Muscle of back (tissue), 3 donors: ENCODE measurements at regions not wholly inside any gene's neighbourhood (a gene's known extent, or its start where the extent isn't known, plus 50 kb on each side); places are given as distances from the start of the nearest gene placed in this dataset.
"Not testable (repeated sequence)": the region's sequence is repeated elsewhere in the genome, so short reads cannot be mapped to it uniquely, and the experiment has no call there.

Experiments used
- DNase-seq, 3 donors: peaks; one replicate each; pipeline versions ENCODE4 v3.0.0 to v3.0.0-alpha.2; 2013

DNA sequence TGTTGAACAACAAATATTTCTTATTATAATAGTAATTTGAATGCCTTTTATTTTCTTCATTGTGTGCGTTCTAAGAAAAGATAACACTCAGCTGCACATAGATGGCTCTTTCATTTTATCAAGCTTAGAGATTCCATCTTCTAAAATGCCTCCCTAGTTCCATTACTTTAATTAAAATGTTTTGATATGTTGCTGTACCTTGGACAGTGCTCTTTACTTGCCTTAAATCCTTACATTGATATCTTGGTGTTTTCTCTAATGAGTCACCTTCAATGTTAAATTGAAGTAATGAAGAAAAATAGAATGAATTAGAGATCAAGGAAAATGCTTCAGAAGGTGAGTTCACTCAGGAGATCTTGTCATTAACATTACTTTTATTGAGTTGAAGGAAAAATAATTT is 1672.4 kb upstream of the AGA start:
- no peak for DNase-seq

DNA sequence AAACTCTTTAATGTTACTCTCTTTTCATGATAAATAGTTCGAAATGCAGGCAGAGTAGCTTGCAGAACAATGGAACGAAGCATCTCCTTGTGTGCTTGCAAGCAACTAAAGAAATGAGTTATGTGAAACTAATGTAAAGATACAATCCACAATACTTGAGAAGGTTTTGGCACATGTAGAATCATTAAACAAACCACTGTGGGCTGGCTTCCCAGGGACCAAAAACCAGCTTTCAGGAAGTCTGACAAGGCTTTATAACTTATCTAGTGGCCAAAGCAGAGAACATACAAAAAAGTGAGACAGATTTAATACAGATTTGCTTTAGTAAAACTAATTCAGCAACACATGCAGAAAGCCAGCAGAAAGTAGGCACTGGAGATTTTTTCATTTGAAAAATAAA is 1673.8 kb upstream of the AGA start:
- no peak for DNase-seq

DNA sequence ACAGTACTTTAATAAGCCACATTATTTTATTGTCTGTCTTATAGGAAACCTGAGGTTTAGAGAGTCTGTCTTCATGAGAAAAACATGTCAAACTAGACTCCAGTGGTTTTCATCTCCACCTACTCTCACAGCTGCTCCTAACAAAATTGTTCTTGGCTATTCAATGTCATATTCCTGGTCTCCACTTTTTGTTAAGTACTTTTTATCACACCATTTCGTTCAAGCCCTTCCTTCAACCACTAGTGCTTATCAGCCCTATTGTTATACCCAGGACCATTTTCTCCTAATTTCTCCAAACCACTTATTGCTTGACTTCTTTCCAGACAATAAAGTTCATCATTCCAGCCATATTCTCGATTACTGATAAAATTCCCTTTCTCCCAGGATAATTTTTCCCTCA is 1674.3 kb upstream of the AGA start:
- DNase-seq: no peak

DNA sequence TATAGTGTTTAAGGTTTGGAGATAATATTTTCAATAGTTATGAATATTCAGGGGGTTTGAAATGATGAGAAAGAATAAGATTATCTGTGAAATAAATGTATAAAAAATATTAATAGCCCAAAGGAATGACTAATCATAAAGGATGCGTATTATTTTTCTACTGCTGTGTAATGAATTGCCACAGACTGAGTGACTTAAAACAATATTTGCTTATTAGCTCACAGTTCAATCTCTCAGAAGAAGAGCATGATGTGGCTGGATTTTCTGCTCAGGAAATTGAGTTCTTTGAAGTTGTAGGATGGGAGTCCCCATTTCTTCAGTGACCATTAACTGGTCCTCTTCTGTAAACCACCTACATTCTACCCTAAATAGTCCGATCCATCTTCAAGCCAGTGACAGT is 1680.8 kb upstream of the AGA start:
- no peak for DNase-seq

DNA sequence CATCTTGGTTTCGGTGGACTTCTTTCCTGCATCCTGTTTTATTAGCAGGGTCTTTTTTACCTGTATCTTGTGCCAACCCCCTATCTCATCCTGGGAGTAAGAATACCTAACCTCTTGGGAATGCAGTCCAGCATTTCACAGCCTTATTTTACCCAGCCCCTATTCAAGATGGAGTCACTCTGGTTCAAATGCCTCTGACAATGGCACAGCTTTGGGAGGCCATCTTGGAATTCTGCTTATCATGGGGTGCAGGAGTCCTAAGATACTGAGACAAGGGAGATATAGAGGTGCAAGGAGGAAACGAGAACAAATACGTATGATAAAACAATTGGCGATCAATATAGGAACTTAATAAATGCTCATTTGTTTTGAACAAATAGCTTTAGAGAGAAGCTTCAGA is 1682.2 kb upstream of the AGA start:
- no peak for DNase-seq

DNA sequence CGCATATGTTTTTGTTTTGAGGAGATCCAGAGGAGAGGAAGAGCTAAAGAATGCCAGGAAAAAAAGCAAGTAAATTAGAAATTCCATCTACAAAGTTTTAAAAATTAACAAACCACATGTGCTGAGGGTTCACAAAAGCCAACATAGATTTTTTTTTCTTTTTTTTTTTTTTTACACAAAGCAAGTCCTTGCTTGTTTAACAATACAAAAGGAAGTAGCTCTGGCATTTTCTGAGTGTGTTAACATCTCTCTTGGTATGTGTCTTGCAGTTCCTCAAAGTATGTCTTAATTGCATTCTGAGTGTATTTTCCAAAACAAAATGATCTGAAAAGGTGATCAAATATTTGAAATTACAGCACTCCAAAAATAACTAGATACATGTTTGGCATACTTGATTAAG is 1682.7 kb upstream of the AGA start:
- no peak for DNase-seq

DNA sequence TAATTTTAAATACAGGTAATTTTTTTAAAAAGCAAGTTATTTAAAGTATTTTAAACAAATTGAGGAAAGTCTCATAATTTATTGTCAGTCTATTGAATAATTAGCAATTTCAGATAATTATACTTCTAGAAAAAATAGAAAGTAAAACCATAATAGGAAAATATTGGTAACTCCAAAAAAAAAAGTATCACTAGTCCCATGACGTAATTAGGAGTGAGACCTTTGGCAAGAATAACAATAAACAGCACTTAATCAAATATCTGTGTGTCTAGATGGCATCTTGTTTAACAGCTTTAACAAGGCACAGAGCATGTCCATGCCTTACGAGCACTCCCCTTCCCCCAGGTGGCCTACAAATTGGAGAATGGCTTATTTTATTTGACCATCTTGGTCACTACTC is 1683.6 kb upstream of the AGA start:
- no peak for DNase-seq

DNA sequence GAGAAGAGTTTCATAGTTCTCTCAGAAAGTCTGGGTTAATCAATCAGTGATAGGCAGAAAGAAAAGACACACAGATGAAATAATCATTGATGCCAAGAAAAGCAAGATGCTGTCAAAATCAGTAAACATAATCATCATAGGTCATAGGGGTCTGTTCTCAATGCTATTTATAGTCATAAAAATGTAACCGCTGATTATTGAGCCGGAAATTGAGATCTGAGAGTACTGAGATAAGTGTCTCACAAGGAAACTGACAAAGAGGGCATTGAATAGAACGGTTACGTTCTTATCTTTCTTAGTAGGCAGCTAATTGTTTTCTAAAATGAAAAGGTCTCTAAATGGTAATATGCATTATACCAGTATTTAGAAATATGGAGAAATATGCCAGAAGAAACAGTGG is 1686.1 kb upstream of the AGA start:
- DNase-seq: no peak

DNA sequence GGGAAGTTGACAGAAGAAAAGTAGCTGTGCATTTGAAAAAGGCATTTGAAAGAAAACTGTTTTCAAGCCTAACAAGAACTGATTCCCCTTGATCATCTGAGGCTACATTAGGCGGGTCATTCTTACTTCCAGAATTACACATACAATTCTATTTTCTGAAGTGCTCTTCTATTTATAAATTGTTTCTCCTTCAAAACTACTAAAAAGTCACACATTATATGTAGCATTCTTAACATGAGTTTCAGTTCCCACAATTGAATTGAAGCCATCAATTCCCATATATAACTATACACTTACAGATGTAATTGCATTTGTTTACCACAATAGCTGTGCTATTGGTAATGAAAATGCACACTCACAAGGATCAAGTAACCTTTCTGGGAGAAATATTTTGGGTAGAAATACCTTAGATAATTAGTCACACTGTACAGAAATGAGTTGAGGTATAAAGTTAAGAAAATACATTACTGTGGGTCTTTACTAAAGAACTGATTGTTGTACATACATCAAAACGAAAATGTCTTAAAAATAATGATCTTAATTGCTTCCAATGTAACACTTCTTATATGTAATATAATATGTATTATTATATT is 1688.0 kb upstream of the AGA start:
- DNase-seq: no peak

DNA sequence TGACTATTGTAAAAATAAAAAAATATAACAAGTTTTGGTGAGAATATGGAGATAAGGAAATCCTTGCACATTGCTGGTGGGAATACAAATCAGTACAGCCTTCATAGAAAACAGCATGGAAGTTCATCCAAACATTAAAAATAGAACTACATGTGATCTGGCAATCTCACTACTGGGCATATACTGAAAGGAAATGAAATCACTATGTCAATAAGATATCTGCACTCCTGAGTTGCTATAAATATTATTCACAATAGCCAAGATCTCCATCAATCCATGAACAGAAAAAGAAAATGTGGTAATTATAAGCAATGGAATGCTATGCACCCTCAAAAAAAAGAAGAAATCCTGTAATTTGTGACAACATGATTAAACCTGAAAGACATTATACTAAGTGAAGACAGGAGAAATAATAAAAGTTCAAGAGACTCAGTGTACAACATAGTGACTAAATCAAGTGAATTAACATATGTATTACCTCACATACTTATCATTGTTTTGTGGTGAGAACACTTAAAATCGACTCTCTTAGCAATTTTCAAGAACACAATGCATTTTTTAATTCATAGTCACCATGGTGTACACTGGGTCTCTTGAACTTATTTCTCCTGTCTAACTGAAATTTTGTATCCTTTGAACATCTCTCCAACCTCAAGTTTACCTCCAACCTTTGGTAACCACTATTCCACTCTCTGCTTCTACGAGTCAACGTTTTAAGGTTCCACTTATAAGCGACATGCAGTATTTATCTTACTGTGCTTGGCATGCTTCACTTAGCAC is 1703.7 kb upstream of the AGA start:
- DNase-seq: peak in 1 of 3 donors; percentile 21

DNA sequence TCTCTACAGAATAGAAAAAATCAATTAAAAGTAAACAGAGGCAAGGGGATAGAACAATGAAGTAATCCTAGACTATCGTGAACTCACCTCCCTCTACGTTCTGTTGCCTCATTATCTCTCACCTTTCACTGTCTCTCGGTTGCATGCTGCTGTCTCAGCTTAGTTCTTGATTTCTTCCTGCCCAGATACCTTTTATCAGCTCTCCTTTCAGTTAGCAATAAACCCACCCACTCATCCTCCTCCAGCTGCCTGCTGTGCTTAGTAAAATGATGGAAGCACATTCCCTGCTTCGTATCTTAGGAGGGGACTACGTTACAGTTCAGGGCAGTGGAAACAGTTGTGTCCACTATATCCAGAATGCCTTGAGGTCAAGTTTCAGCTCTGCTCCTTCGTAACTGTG is 1709.5 kb upstream of the AGA start:
- DNase-seq: no peak

DNA sequence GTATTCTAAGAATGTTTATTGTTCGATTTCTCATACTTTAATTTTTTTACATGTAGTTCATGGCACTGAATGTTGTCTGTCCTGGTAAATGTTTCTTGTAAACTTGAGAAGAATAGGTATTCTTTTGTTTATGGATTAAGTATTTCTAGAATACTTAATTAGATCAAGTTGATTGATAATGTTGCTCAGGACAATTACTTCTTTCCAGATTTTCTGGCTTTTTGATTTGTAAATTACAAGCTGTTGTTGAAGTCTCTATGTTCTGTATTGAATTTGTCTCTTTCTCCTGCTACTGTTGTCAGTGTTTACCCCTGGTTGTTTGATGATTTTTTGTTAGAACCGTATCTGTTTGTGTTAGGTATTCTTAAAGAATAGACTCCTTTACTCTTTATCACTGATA is 1720.9 kb upstream of the AGA start:
- no peak for DNase-seq

DNA sequence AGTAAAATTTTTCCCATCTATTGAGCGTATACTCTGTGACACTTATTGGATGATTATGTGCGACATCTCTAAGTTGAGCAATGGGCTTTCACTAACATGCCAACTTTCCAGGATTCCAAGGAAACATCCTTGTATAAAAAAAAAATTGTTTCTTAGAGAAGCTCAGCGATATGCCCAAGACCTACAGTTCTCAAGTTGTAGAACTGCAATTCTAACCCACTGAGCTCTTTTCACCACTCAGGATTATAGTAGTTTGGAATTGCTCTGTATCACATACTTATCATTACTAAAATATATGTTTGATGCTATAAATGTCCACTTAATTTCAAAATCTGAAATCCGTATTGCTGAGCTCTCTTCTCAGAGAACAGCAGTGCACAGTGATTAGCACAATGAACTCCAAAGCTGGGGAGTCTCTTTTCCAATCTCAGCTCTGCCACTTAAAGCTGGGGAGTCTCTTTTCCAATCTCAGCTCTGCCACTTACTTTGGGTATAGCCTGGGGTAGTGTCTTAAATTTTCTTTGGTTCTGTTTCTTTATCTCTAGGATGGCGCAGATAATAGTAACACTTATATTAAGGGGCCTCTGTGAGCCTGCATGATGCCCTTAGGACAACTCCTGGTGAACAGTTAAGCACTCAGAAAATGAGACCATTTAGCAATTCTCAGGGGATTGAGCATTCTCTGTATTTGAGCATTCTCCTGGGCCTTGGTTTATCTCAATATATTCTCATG is 1722.2 kb upstream of the AGA start:
- no peak for DNase-seq

DNA sequence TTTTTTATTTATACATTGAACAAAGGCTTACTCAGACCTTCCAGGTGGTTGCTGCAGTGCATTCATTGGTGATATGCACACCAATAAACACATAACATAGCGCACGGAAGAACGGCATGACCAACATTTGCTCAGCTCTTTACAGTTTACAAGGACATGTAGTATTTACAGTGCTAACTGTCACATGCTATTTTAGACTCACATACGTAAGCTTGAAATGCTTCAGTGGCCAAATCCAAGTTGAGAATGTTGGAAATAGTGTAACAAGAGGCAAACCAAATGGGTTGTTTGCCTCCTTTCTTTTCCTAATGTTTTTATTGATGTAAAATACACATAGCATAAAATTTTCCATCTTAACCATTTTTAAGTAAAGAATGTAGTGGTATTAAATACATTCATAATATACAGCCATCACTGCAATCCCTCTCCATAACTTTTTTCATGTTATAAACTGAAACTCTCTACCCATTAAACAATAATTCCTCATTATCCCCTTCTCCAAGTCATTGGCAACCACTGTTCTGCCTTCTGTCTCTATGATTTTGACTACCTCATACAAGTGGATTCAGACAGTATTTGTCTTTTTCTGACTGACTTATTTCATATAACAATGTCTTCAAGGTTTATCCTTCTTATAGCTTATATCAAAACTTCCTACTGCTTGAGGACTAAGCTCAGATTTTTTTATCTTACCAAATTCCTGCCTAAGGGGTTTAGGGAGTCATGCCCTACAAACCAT is 1722.9 kb upstream of the AGA start:
- no peak for DNase-seq

DNA sequence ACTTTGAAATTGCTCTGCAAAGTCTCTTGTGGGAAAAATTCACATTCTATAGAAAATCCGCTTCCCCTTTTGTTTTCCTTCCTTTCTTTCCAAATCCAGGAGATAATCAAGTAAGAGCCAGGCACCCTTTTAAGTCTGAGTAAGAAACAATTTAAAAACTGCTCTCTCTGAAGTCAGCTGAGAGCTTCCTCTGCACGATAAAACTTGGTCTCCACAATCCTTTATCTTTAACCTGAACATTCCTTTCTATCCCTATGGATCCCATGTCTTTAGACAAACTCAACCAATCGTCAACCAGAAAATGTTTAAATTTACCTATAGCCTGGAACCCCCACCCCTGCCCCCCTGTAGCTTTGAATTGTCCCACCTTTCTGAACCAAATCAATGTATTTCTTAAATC is 1723.6 kb upstream of the AGA start:
- DNase-seq: no peak

DNA sequence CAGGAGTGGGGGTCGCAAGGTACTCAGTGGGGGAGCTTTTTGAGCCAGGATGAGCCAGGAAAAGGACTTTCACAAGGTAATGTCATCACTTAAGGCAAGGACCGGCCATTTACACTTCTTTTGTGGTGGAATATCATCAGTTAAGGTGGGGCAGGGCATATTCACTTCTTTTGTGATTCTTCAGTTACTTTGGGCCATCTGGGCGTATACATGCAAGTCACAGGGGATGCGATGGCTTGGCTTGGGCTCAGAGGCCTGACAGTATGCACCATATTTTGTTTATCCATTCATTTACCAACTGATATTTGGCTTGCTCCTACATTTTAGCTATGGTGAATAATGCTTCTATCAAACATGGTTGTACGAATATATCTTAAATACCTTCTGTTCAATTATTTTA is 1728.1 kb upstream of the AGA start:
- DNase-seq: not testable (repeated sequence)

DNA sequence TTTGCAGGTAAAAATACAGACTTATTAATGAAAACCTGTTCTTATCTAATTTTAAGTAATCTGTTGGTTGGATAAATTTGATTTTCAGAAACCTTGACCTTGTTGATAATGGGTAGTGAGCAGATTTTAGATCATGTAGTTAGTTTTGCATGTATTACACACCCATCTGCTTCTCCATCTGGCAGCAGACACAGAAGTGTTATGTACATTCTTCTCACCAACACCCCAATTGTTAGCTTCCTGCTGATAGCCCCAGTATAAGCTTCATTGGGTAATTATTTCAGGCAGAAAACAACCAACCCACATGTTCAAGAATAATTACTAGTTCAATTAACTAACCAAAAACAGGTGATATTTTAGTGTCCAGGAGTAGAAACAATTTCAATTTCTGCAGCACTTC is 1740.5 kb upstream of the AGA start:
- DNase-seq: no peak

DNA sequence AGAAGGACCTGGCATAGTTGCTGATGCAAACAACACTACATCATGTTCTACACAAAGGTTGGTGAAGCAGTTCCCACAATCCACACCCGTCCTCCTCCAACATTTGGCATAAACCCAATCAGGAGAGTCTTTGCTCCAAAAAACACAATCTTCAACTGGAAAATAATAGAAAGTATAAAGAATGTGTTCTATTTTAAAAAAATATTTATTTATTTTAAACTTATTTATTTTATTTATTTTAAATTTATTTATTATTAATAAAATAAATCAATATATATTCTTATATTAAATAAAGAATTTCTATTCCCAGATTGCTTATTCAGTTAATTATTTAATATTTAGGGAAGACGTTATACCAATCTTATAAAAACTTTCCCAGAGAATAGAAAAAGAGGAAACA is 1753.7 kb upstream of the AGA start:
- no peak for DNase-seq

DNA sequence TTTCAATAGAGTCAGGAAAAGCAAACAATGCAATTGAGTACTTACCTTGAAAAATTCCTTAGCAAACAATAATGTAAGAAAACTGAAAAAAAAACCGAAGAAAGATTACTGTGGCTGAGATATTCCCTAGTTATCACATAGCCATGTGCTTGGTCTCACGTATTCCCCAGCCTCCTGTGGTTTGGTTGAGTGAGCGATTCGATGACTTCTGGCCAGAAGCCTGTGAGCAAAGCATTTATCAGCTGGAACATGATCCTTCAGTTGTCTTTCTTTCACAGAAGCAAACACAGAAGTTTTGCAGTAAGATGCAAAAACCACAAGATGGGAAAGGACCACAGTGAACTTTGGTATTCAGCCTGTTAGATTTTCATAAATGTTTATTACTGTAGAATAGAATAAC is 1754.3 kb upstream of the AGA start:
- DNase-seq: peak in 1 of 3 donors; percentile 21

DNA sequence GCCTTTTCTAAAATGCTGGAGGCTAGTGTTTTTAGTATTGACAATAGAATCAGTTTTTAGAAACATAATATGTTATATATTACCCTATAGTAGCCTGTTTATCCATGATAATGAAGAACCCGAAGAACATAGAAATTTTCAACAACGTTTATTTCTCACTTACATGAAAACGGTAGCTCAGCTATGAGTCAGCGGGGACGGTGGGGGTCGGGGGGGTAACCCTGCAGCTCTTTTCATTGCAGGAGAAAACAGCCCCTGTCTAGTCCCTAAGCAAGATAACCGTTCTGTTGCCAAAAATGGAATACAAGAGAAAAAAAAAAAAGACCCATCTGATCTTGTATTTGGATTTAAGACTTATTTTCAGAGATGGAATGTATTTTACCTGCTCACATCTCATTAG is 1758.4 kb upstream of the AGA start:
- DNase-seq: no peak

DNA sequence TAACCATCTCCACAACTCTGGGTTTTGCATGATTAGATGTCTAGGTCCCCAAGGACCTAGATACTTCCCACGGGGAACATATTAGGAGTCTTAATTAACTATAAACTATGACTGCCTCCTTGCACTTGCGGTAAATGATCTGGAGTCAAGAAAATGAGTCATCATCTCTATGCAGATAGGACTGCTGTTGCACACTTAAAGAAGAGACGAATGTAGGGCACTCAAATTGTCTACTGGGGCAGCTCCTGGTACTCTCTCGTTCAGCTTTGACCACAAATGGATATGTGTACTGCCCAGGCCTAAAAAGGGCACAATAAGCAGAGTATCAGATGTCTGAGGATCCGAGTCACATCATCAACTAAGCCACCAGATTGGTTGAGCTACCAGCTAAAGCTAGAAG is 1783.4 kb upstream of the AGA start:
- DNase-seq: no peak

DNA sequence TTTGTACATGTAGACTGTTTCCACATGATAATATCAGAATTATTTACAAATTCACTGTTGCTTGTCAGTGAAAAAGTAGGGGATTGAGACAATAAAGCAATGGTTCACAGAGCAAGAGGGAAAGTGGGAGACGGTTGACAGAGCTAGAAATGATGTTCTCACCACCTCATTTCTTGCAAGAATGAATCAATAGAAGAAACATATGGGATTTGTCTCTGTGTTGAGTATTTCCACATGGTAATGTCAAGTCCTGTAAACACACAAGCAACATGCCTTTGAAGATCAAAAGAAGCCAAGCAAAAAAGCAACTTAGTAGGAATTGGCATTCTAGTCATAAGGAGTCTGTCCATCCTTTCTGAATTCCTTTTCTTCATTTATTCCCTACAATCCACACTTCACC is 1806.6 kb upstream of the AGA start:
- no peak for DNase-seq

DNA sequence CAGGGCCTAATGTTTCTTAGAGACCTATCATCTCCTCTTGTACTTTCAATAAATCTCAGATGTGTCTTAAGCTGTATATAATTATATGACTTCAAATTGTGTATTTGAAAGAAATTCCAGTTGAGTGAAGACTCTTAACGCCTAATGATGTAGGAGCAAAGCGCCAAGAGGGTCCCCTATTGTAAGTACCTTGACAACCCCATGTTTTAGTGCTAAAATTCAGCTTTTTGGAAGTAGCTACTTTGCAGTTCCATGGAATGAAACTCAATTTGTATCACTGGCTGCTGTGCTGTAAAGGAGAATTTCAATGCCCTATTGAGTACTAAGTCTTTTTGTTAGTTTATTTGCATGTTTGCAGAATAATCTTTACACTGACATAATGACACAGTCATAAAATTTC is 1826.6 kb upstream of the AGA start:
- DNase-seq: no peak
